ENCODE measurements at regions not wholly inside any gene's neighbourhood (a gene's known extent, or its start where the extent isn't known, plus 50 kb on each side); places are given as distances from the start of the nearest gene placed in this dataset.

DNA sequence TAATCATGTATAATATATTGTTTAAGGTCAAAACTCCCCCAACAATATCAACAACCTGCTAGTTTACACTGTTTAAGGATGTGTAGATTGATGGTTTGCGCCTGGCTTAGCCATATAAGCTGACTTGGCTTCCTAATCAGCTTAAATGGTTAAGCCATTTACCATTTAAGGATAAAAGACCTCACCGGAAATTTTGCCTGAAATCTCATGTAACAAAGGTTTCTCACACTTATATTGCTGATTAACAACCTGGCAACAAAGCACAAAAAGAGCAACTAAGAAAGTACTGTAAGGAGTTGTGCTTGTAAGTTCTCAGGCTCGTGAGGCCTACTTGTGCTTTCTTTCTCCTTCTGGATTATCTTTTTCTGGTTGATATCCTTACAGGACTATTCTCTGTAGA lies 485.2 kb downstream of the GABRG1 start:
- DNase-seq: no peak

DNA sequence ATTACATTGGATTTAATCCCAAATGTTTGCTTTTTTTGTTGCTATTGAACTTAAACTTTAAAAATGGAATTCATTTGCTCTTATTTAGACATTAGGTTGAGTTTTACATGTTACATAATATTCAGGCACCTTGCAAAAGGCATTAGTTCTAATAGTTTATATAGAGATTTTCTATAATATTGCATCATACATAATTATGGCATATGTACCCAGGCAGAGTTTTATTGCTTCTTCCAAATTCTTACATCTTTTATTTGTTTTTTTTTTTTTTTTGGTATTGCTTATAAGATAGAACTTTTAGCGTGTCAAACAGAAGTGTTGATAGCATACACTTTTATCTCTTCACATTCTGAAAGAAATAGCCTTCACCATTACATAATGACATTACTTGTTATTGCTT lies 487.7 kb downstream of the GABRG1 start:
- no peak for DNase-seq

DNA sequence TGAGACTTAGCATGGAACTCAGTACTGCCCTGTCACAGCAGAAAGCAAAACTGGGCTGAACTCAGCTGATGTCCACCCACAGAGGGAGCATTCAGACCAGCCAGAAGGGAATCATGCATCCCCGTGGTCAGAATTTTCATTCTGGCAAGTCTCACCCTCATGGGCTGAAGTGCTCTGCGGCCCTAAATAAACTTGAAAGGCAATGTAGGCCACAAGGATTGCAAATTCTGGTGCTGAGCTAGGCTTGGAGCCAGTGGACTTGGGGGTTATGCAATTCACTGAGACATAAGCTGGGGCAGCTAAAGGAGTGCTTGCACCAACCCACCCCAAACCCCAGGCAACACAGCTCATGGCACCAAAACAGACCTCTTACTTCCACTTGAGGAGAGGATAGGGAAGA lies 494.1 kb downstream of the GABRG1 start:
- DNase-seq: no peak

DNA sequence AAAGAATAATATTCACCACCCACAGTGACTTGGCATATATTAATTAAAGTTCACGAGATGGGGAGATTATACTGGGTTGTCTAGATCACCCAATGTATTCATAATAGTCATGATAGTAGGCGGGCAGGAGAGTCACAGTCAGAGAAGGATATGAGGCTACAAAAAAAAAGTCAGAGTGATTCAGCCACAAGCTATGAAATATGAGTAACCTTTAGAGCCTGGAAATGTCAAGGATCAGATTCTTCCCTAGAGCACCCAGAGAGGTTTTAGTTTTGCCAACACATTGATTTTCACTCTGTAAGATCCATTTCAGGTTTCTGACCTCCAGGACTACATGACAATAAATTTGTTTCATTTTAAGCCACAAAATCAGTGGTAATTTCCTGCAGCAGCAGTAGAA lies 501.9 kb downstream of the GABRG1 start:
- peak; percentile 9 for DNase-seq

DNA sequence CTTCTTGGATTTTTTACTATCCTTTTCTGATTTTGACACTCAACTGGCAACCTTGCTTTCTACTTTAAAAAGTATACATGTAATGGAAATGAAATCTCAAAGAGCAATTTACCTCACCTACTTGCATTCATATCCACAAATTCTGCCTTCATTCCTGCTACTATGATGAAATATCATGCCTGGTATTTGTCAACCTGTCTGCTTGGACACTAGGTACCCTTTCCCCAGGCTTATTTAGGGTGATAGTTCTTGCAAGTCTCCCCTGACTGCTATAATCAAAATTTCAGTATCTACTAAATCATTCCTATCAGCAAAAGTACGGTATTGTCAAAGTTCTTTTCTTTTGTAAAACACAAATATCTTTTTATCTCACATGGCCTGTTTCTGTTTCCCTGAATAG lies 503.0 kb downstream of the GABRG1 start:
- DNase-seq: no peak

DNA sequence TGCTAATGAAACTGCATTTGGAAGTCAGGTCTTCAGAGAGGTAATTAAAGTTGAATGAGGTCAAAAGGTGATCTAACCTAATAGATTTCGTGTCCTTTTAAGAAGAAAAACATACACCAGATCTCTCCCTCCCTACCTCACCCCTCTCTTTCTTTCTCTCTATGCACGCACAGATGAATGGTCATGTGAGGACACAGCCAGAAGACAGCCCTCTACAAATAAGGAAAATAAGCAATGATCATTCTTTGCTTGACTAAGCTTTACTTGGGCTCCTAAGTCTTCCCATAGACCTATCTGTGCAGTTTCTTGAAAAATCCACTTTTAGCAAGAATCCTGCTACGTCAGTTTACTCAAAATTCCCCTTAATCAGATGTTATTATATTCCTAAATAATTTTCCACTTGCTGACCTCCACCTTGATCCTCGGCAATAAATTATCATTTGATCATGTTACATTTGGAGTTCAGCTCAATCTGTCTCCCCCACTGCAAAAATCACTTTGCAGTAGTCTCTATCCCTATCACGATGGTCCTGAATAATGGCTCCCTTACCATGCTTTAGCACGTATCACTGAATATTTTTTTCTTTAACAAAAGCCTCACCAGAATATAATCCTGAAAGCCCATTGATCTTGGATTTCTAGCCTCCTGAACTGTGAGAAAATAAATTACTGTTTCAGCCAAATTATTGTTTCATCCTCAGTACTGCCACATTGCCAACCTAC lies 527.3 kb downstream of the GABRG1 start:
- no peak for DNase-seq

DNA sequence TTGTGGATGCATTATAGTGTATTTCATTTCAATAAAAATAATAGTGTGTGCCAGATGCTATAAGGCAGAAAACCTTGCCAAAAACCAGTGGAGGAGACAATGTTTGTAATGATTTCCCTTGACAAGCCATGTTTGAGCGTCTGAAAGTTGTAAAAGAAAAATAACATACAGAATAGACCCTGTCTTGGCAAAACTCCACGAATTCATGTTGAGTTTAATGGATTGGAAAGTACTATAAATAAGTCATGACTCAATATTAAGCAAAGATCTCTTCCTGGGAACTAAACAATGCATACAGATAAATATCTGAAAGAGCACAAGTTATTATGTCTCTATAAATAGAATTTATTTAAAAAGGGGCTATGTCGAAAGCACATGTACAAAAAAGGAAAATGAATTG lies 543.5 kb downstream of the GABRG1 start:
- no peak for DNase-seq

DNA sequence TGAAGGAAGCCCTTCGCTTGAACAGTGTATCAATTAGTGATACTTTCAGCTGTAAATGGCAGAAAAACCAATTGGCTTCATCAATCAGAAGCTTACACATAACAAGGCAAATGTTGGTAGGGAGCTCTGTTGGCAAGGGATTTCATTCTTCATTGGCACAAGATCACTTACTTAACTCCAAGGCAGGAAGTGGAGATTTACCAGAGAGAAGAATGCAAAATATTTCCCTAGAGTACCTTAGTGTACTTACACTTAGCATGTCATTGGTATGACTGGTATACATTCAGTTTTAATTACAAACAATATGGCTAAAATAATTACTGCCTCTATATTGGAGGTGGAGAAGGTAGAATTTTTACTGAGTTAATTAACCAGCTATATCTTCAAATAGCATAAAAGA lies 545.0 kb downstream of the GABRG1 start:
- no peak for DNase-seq

DNA sequence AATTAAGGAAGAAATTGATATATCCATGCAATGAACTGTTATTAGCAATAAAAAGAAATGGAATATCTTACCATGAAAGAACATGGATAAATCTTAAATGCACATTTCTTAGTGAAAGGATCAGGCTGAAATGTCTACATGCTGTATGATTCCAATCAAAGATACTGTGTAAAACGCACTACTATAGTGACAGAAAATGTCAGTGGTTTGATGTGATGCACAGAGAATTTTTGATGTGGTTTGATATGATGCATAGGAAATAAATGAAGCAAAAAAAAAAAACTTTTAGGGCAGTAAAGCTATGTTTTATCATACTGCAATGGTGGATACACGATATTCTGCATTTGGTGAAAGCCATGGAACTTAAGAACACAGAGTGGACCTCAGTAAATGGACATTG lies 547.6 kb downstream of the GABRG1 start:
- no peak for DNase-seq

DNA sequence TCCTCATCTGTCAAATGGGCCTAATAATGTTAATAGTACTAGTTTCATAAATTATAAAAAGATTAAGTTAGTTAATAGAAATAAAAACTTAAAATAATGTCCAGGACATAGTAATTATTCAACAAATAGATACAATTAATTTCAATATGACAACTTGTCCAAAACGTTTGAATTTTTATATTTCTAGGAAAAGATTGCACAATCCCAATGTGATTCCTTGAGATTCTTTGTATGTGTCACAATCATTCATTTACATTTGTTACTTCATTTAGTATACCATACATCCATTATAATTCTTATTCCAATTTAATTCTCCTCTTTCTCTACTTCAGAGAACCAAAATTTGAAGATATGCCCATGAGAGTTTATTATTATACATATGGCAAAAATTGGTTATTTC lies 554.2 kb downstream of the GABRG1 start:
- no peak for DNase-seq

DNA sequence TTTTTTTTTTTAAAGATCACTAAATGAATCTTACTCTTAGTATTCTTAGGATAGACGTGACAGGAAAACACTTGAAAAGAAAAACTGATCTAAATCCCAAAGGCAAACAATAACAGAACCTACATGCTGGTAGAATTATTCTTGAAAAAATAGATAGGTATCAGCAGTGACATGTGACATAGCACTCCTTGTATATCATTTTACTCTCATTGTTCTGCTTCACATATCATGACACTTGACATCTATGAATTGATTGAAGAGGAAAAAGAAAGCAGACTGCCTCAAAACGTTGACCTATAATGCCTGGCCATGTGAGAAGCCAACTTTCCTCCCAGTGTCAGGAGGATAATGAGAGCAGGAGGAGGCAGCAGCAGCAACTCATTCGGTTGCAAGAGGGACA lies 555.2 kb downstream of the GABRG1 start:
- no peak for DNase-seq

DNA sequence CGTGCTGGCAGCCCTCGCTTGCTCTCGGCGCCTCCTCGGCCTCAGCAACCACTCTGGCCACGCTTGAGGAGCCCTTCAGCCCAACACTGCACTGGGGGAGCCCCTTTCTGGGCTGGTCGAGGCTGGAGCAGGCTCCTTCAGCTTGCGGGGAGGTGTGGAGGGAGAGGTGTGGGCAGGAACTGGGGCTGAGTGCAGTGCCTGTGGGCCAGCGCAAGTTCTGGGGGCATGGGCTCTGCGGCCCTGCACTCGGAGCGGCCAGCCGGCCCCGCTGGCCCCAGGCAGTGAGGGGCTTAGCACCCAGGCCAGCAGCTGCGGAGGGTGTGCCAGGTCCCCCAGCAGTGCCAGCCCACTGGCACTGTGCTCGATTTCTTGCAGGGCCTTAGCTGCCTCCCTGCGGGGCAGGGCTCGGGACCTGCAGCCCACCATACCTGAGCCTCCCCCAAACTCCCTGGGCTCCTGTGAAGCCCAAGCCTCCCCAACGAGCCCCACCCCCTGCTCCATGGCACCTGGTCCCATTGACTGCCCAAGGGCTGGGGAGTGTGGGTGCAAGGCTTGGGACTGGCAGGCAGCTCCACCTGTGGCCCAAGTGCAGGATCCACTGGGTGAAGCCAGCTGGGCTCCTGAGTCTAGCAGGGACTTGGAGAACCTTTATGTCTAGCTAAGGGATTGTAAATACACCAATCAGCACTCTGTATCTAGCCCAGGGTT lies 556.8 kb downstream of the GABRG1 start:
- no peak for DNase-seq

DNA sequence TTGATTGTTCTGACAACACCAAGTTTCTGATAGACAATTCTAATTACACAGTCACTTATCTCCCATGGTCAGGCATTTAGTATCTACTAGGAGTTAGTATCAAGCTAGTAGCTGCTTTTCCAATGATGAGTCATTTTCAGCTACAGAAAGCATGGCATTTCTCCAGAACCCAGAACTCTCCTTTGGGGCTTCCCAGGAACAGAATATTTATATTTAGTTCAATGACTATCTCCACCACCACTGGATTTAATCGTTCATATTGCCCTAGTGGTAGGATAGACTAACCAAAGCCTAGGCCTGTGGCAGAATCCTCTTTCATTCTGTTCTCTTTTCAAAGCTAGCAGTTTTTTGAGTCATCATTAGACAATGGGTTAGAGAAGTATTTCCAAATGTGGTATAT lies 569.4 kb downstream of the GABRG1 start:
- no peak for DNase-seq

DNA sequence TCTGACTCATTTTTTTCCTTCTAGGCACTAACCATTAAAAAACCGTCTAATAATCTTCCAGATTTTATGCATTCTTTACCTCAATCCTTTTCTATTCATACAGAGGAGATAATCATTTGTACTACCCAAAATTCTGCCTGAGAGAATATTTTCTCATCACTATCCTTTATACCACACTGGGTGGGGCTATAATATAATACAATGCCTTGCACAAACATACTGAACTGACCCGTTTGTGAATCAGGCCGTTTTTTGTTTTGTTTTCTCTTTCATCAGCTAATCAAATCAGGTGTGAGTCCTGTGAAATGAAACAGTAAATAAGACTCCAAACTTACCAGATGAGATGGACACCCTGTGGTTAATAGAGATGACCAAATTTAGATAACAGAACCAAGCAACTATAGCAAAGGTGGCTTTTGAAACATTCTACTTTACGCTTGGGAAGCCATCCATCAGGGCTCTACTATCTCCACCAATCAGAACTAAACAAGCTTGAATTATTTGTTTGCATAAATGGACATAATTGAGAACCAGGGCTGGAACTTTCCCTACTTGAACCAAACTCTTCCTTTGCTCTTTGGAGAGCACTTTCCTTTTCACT lies 573.0 kb downstream of the GABRG1 start:
- DNase-seq: no peak

DNA sequence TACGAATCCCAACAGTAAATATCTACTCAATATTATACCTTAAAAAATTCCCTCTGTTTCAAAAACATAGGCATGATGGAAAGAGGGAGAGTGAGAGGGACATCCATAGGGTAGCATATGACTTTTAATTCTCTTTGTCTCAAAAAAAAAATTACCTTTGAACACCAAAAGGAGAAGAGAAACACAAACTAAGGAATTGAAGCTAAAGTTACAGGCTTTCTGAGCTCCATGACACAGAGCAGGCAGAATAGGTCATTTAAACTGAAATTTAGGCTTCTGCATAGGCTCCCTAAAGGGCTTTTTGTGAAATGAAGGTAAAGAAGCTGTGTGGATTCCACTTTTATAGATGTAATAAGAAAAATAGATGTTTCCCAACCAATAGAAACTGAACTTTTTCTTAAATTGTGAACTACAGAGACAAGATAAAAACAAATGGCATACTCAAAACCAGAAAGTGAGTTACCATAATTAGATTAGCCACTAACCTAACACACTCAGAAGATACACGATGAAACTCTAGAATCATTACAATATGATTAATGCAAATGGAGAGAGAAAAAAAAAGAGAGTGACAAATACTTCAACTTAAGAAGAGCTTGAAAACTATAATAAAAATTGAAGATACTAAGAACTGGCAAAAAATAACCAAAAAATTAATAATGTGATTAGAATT lies 584.6 kb downstream of the GABRG1 start:
- no peak for DNase-seq

DNA sequence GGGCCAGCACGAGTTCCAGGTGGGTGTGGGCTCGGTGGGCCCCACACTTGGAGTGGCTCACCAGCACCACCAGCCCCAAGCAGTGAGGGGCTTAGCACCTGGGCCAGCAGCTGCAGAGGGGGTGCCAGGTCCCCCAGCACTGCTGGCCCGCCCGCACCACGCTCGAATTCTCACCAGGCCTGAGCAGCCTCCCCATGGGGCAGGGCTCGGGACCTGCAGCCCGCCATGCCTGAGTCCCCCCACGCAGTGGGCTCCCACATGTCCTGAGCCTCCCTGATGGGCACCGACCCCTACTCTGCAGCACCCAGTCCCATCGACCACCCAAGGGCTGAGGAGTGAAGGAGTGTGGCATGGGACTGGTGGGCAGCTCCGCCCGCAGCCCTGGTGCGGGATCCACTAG lies 593.4 kb downstream of the GABRG1 start:
- DNase-seq: no peak

DNA sequence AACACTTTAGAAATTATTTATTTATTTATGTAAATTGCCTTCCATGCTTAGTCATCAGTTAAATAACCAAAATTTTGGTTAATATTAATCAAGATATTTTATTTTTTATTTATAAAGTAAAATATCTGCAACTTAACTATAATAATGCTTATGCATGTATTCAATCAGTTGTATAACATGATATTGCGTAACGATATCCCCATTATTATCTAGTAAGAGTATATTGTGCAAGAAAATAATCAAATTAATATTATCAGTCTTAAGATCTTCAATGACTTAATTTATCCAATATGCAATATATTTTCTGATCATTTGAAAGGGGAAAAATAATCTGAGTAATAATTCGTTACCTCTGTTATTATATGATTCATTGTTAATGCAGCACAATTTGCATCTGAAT lies 596.7 kb downstream of the GABRG1 start:
- no peak for DNase-seq

DNA sequence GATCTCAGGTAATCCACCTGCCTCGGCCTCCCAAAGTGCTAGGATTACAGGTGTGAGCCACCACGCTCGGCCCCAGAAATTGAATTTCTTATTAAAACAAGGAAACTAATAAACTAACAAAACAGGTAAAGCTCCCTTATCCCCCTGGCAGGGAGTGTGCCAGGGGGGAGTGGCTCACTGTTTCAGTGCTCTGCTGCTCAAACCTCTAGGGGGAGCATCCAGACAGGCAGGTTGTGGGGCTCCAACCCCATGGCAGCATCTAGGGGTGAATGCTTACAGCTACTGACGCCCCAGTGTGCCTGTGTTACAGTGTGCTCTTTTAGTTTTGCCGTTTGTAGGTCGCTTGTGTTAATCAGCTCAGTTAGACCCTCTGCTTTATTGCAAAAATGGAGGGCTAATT lies 605.0 kb downstream of the GABRG1 start:
- no peak for DNase-seq

DNA sequence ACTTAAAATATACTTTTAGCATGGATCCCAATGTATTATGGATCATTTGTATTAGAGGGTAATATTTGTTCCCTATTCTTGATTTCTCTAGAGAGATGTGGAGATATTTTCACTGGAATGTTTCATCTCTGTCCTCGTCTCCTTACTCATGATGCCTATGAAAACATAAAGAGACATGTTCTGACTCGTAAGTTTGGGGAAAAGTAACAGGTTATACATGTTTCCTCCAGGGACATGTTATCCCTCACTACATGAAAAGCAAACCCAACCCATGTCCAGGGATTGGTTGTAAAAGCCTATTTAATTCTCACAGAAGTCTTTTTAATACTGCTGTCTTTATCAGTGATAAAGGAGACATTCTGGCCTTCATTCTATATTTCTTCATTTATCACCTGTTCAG lies 621.4 kb downstream of the GABRG1 start:
- DNase-seq: no peak

DNA sequence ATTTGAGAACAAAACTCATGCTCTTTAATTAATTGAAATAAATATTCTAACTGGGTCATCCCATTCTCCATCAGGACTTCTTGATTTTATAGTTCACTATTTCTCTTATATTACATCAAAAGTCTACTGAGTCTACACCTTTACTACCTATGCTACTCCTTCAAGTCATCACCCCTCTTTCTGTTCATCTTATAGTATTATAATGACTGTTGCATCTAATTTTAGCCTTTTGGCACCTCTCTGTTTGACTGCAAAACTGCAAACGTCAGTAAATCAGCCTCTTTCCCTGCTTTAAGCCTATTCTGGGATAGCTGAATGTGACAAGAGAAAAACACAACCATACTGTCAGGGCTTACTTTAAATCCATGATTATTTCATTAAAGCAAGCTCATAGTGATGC lies 639.1 kb downstream of the GABRG1 start:
- no peak for DNase-seq

DNA sequence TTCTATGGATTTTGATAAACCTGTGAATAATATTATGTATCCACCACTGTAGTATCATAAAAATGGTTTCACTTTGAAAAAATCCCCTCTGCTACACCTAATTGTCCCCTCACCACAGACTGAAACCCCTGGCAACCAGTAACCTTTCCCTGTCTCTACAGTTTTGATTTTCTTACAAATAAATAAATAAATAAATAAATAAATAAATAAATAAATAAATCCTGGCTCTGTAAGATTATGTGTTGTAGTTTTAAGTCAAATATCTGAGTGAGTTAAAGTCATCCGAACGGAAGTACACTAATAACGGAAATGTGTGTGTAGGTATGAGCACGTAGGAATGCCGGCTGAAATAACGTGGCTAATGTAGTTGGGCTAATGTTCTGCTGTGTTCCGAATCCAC lies 641.5 kb downstream of the GABRG1 start:
- no peak for DNase-seq

DNA sequence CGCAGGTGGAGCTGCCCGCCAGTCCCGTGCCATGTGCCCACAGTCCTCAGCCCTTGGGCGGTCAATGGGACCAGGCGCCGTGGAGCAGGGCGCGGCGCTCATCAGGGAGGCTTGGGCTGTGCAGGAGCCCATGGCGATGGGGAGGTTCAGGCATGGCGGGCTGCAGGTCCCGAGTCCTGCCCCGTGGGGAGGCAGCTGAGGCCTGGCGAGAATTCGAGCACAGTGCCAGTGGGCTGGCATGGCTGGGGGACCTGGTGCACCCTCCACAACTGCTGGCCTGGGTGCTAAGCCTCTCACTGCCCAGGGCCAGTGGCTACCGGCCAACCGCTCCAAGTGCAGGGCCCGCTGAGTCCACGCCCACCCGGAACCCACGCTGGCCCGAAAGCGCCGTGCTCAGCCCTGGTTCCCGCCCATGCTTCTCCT lies 646.5 kb downstream of the GABRG1 start:
- DNase-seq: no peak

DNA sequence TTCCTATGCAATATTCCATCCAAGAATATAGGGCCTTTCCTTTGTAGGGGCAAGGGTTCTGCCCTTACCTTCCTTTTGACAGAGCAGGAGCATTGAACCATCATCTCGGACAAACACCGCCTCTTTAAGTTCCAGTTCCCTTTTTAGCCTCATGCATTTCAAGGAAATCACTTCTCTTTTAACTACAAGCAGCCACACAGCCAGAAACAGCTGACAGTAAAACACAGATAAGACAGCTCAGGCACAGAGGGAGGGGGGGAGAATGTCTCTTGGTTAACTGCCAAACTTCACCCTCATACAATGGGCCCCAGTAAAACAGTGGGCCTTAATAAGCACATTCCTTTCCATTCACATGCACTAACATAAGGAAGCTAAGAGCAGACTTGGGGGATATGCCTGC lies 648.3 kb downstream of the GABRG1 start:
- DNase-seq: no peak

DNA sequence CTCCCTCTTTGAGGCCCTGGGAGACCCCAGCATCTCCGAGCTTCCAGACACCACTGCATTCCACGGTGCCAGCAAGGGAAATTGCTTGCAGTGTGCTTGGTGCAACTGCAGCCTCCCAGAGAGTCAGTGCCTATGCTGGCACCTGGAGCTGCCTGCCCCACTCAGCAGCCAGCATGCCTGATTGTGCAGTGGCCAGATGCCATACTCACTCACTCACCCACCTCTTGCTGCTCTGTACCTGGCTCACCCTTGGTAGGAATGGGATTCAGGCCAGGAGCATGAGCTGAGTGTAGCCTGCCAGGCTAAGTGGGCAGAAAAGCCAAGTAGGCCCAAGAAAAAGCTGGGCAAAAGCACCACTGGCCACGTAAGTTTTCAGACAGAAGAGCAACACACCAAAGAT lies 651.4 kb downstream of the GABRG1 start:
- no peak for DNase-seq
